Gastrocnemius medialis (tissue), 4 donors: ENCODE measurements at regions not wholly inside any gene's neighbourhood (a gene's known extent, or its start where the extent isn't known, plus 50 kb on each side); places are given as distances from the start of the nearest gene placed in this dataset.

Experiments
- ATAC-seq, 2 donors: fragments of 150-250 bp; one replicate each; pipeline ENCODE4 v1.9.1; 2016
- DNase-seq, 2 donors: peaks; one replicate each; pipeline ENCODE4 v3.0.0-alpha.2; 2019
- H3K27ac ChIP-seq, 4 donors: fragments of 200-600 bp; sonication (generic); 1 replicate in 1 of 4; 2 replicates in 3 of 4; pipeline ENCODE4 v1.5.1; 2016 to 2018; ENCODE audit warnings: mild to moderate bottlenecking in 2 of 4, moderate library complexity in 1 of 4
- H3K27me3 ChIP-seq, 3 donors: fragments of 200-600 bp; sonication (generic) in 2 of 3; 1 replicate in 1 of 3; 2 replicates in 2 of 3; pipeline versions ENCODE4 v1.5.1 to v1.6.0; 2016 to 2019; ENCODE audit warnings: mild to moderate bottlenecking in 1 of 3, moderate library complexity in 1 of 3
- H3K36me3 ChIP-seq, 2 donors: fragments of 200-600 bp; sonication (generic) in 1 of 2; one replicate each; pipeline ENCODE4 v1.5.1; 2017 to 2018
- H3K4me1 ChIP-seq, 2 donors: fragments of 200-600 bp; sonication (generic) in 1 of 2; one replicate each; pipeline ENCODE4 v1.5.1; 2016 to 2017; ENCODE audit warnings: mild to moderate bottlenecking in 2 of 2
- H3K4me3 ChIP-seq, 4 donors: fragments of 200-600 bp; sonication (generic) in 3 of 4; 1 replicate in 1 of 4; 2 replicates in 3 of 4; pipeline ENCODE4 v1.5.1; 2016 to 2019; ENCODE audit warnings: mild to moderate bottlenecking in 2 of 4
- H3K9me3 ChIP-seq, 3 donors: fragments of 200-600 bp; sonication (generic) in 2 of 3; 1 replicate in 1 of 3; 2 replicates in 2 of 3; pipeline ENCODE4 v1.5.1; 2016 to 2019
- POLR2A ChIP-seq, 2 donors: fragments of 450-650 bp; IDR thresholded peaks; one replicate each; pipeline ENCODE4 v1.6.1; 2017; ENCODE audit warnings: antibody characterized with exemption in 2 of 2, mild to moderate bottlenecking in 2 of 2, moderate library complexity in 2 of 2
- in situ Hi-C, 4 donors: fragments of 200-750 bp; cut with MboI; loops; one replicate each; pipeline versions ENCODE4 v1.15.0 to v1.8.0; 2017; ENCODE audit warnings: low sequenced_read_pairs in 4 of 4
- intact Hi-C: fragments of 100-400 bp; cut with DNase I; formaldehyde crosslinking; loops from one replicate; pipeline ENCODE4 v1.15.1; 2023; ENCODE audit warnings: low total_unique reads
- TF ChIP-seq, protein P1 (sequence below), 5 experiments: fragments of 450-650 bp in 3 of 5; fragments of 200-600 bp in 2 of 5; sonication (generic) in 2 of 5; IDR thresholded peaks in 4 of 5; conservative IDR thresholded peaks in 1 of 5; 1 replicate in 4 of 5; 2 replicates in 1 of 5; pipeline ENCODE4 v1.5.1; 2016 to 2019; ENCODE audit warnings: antibody characterized with exemption in 5 of 5, mild to moderate bottlenecking in 3 of 5, moderate library complexity in 3 of 5

DNA sequence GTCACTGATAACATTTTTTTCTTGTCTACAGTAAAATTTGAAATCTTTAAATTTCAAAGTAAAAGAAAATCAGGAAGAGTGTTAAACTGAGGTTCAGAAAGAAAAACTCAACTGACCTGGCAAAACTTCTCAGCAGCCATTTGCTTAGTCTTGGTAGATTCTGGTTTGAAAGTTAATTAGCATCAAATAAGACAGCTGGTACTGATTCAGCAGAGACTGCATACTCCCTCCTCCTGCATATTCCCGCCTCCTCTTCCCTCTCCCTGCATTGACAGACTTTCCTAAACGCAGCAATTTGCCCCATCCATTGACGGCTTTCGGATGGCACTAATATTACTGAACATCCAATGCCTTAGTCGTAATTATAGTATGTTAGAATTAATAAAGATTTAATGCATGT lies 520.8 kb downstream of the FLRT2 start:
- H3K4me1 ChIP-seq = no peaks in the 10 kb centered on the region

GRCh38 chr14:86050072-86050683 lies 520.2 kb downstream of the FLRT2 start:
- in situ Hi-C loops (no loop called here), intact Hi-C loops (no loop called here)
- Histone ChIP-seq H3K27ac (no peak overlapping the region), H3K27me3 (no peaks in the 10 kb centered on the region), H3K4me1 (no peaks in the 10 kb centered on the region), H3K4me3 (no peak overlapping the region), H3K9me3 (no peaks in the 10 kb centered on the region), H3K36me3 (no peaks in the 10 kb centered on the region)
- ATAC-seq (no peak), DNase-seq (no peak)
- TF ChIP-seq POLR2A (IDR thresholded peaks at IDR 0.05) = no peak
- TF ChIP-seq, protein P1, sequence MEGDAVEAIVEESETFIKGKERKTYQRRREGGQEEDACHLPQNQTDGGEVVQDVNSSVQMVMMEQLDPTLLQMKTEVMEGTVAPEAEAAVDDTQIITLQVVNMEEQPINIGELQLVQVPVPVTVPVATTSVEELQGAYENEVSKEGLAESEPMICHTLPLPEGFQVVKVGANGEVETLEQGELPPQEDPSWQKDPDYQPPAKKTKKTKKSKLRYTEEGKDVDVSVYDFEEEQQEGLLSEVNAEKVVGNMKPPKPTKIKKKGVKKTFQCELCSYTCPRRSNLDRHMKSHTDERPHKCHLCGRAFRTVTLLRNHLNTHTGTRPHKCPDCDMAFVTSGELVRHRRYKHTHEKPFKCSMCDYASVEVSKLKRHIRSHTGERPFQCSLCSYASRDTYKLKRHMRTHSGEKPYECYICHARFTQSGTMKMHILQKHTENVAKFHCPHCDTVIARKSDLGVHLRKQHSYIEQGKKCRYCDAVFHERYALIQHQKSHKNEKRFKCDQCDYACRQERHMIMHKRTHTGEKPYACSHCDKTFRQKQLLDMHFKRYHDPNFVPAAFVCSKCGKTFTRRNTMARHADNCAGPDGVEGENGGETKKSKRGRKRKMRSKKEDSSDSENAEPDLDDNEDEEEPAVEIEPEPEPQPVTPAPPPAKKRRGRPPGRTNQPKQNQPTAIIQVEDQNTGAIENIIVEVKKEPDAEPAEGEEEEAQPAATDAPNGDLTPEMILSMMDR (IDR thresholded peaks at IDR 0.05 in 4 of 5, conservative IDR thresholded peaks at IDR 0.05 in 1 of 5) = no peak

More for the DNA sequence above, 520.8 kb downstream of the FLRT2 start:
- Histone ChIP-seq H3K27ac (no peak overlapping the region), H3K27me3 (no peaks in the 10 kb centered on the region), H3K9me3 (no peaks in the 10 kb centered on the region), H3K4me3 (no peak overlapping the region), H3K36me3 (no peaks in the 10 kb centered on the region)
- no peak for TF ChIP-seq POLR2A (IDR thresholded peaks at IDR 0.05)
- TF ChIP-seq, protein P1 (IDR thresholded peaks at IDR 0.05 in 4 of 5, conservative IDR thresholded peaks at IDR 0.05 in 1 of 5) = no peak
- ATAC-seq = no peak
- in situ Hi-C loops (no loop called here), intact Hi-C loops (no loop called here)
- DNase-seq = no peak

DNA sequence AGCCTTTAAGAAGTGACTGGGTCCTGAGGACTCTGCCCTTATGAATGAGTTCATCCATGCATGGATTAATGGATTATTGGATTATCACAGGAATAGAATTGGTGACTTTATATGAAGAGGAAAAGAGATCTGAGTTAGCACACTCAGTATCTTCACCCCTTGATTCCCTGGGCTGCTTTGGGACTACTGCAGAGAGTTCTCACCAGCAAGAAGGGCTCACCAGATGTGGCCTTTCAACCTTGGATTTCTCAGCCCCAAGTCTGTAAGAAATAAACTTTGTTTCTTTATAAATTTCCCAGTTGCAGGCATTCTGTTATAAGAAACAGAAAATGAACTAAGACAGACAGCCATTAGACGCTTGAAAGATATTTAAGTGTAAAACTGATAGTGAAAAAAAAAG lies 509.2 kb downstream of the FLRT2 start:
- in situ Hi-C loops (no loop called here), intact Hi-C loops (no loop called here)
- Histone ChIP-seq H3K4me3 (no peak overlapping the region), H3K9me3 (no peaks in the 10 kb centered on the region), H3K27ac (no peak overlapping the region), H3K27me3 (no peaks in the 10 kb centered on the region), H3K36me3 (no peaks in the 10 kb centered on the region), H3K4me1 (no peaks in the 10 kb centered on the region)
- no peak for TF ChIP-seq POLR2A (IDR thresholded peaks at IDR 0.05)
- TF ChIP-seq, protein P1 (IDR thresholded peaks at IDR 0.05 in 4 of 5, conservative IDR thresholded peaks at IDR 0.05 in 1 of 5) = no peak
- ATAC-seq (no peak), DNase-seq (no peak)

DNA sequence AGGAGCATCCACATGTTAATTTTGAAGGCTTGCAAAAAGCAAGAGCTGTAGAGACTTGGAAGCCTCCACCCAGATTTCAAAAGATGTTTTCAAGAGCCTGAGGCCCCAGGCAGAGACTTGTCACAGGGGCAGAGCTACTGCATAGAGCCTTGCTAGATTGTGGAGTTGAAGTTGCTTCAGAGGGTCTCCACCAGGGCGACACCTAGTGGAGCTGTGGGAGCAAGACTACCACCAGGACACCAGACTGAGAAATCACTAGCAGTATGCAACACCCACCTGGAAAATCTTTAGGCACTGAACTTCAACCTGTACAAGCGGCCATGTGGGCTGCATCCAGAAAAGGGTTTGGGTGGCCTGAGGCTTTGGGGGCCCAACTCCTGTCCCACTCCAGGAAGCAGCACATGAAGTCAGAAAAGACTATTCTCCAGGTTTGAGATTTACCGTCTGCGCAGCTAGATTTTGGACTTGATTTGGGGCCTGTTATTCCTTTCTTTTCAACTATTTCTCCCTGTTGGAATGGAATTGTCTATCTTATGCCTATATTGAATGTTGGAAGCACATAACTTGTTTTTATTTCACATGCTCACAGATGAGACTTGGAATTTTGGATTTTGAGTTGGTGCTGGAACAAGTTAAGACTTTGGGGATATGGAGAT lies 508.6 kb downstream of the FLRT2 start:
- no peak overlapping the region for H3K27ac ChIP-seq
- TF ChIP-seq POLR2A (IDR thresholded peaks at IDR 0.05) = no peak
- TF ChIP-seq, protein P1 (IDR thresholded peaks at IDR 0.05 in 4 of 5, conservative IDR thresholded peaks at IDR 0.05 in 1 of 5) = peak in 4 of 5 experiments; percentile 12 to 63 (median 30)
- no peaks in the 10 kb centered on the region for H3K4me1 ChIP-seq
- peak in 1 of 2 donors; percentile 46 for ATAC-seq
- H3K4me3 ChIP-seq = no peak overlapping the region
- in situ Hi-C loops (no loop called here), intact Hi-C loops (no loop called here)
- no peaks in the 10 kb centered on the region for H3K27me3 ChIP-seq
- DNase-seq = peak in 1 of 2 donors; percentile 17
- H3K9me3 ChIP-seq = no peaks in the 10 kb centered on the region
- no peaks in the 10 kb centered on the region for H3K36me3 ChIP-seq
